Prostate gland (tissue), 2 donors: ENCODE measurements at regions not wholly inside any gene's neighbourhood (a gene's known extent, or its start where the extent isn't known, plus 50 kb on each side); places are given as distances from the start of the nearest gene placed in this dataset.

Source experiments
- DNase-seq: peaks from one replicate; pipeline ENCODE4 v3.0.0-alpha.2; 2019; ENCODE audit warnings: low spot score
- H3K27ac ChIP-seq, 2 donors: fragments of 200-600 bp; sonication (generic); 2 replicates each; pipeline ENCODE4 v1.5.1; 2017 to 2019
- H3K27me3 ChIP-seq: fragments of 200-600 bp; sonication (generic); replicated peaks from 2 replicates; pipeline ENCODE4 v1.5.1; 2019; ENCODE audit not compliant: insufficient read depth
- H3K36me3 ChIP-seq, 2 donors: fragments of 200-600 bp; sonication (generic); 1 replicate in 1 of 2; 2 replicates in 1 of 2; pipeline versions ENCODE4 v1.5.1 to v1.8.1; 2017 to 2019
- H3K4me1 ChIP-seq: fragments of 200-600 bp; sonication (generic); replicated peaks from 2 replicates; pipeline ENCODE4 v1.5.1; 2019
- H3K4me3 ChIP-seq, 2 donors: fragments of 200-600 bp; sonication (generic); 2 replicates each; pipeline ENCODE4 v1.5.1; 2017 to 2019
- H3K9me3 ChIP-seq: fragments of 200-600 bp; sonication (generic); 2 replicates; pipeline ENCODE4 v1.5.1; 2017
- CTCF ChIP-seq, 4 experiments: fragments of 200-600 bp in 2 of 4; fragments of 450-650 bp in 2 of 4; sonication (generic) in 2 of 4; IDR thresholded peaks; 1 replicate in 3 of 4; 2 replicates in 1 of 4; pipeline ENCODE4 v1.5.1; 2016 to 2019; ENCODE audit warnings: antibody characterized with exemption in 4 of 4, mild to moderate bottlenecking in 2 of 4, moderate library complexity in 2 of 4
- POLR2A ChIP-seq: fragments of 450-650 bp; IDR thresholded peaks from one replicate; pipeline ENCODE4 v1.6.1; 2016; ENCODE audit warnings: antibody characterized with exemption, mild to moderate bottlenecking
- POLR2AphosphoS5 ChIP-seq: sonication (generic); formaldehyde crosslinking; IDR thresholded peaks from one replicate; pipeline ENCODE4 v1.6.1; 2017; ENCODE audit warnings: antibody characterized with exemption
- WGBS: methylation state at CpG from one replicate; pipeline ENCODE4 v1.1.5; 2018; 5-methylcytosine and 5-hydroxymethylcytosine counted together
- intact Hi-C: fragments of 100-400 bp; cut with DNase I; formaldehyde crosslinking; loops from one replicate; pipeline ENCODE4 v1.14.2; 2022

- TF ChIP-seq POLR2A = no peak
- TF ChIP-seq CTCF (IDR thresholded peaks at IDR 0.05) = no peak
- no peak for TF ChIP-seq POLR2AphosphoS5
- Histone ChIP-seq H3K4me3 (no peak overlapping the region), H3K27me3 (no peaks in the 10 kb centered on the region), H3K27ac (no peak overlapping the region), H3K4me1 (no peaks in the 10 kb centered on the region), H3K36me3 (no peaks in the 10 kb centered on the region), H3K9me3 (no peaks in the 10 kb centered on the region)
- no peak for DNase-seq
- intact Hi-C loops = no loop called here
- WGBS = 81% methylated on average over 24 of the region's 24 CpGs
Observed at GRCh38 chr18:78901923-78902794, 77.5 kb upstream of the SALL3 start.

- no peaks in the 10 kb centered on the region for H3K27me3 ChIP-seq
- 71% methylated on average over 11 of the region's 11 CpGs for WGBS
- H3K36me3 ChIP-seq = no peaks in the 10 kb centered on the region
- no peaks in the 10 kb centered on the region for H3K4me1 ChIP-seq
- H3K4me3 ChIP-seq = no peak overlapping the region
- H3K9me3 ChIP-seq = no peaks in the 10 kb centered on the region
- H3K27ac ChIP-seq = no peak overlapping the region
- no peak for DNase-seq
- intact Hi-C loops = no loop called here
- no peak for TF ChIP-seq POLR2AphosphoS5
- no peak for TF ChIP-seq CTCF (IDR thresholded peaks at IDR 0.05)
- TF ChIP-seq POLR2A = no peak
Observed at GRCh38 chr18:78902795-78903435, 76.7 kb upstream of the SALL3 start.

GRCh38 chr18:78903436-78904178 is 76.0 kb upstream of the SALL3 start:
- no peak overlapping the region for H3K4me3 ChIP-seq
- TF ChIP-seq CTCF (IDR thresholded peaks at IDR 0.05) (no peak), POLR2A (no peak), POLR2AphosphoS5 (no peak)
- H3K9me3 ChIP-seq = no peaks in the 10 kb centered on the region
- no peaks in the 10 kb centered on the region for H3K4me1 ChIP-seq
- intact Hi-C loops = no loop called here
- H3K36me3 ChIP-seq = no peaks in the 10 kb centered on the region
- 80% methylated on average over 22 of the region's 22 CpGs for WGBS
- no peaks in the 10 kb centered on the region for H3K27me3 ChIP-seq
- DNase-seq = no peak
- H3K27ac ChIP-seq = no peak overlapping the region

GRCh38 chr18:78904179-78904531 is 75.5 kb upstream of the SALL3 start:
- no peak overlapping the region for H3K4me3 ChIP-seq
- no peak for TF ChIP-seq POLR2AphosphoS5
- no peak for TF ChIP-seq POLR2A
- TF ChIP-seq CTCF (IDR thresholded peaks at IDR 0.05) = no peak
- intact Hi-C loops = no loop called here
- H3K36me3 ChIP-seq = no peaks in the 10 kb centered on the region
- DNase-seq = no peak
- no peaks in the 10 kb centered on the region for H3K4me1 ChIP-seq
- H3K9me3 ChIP-seq = no peaks in the 10 kb centered on the region
- H3K27me3 ChIP-seq = no peaks in the 10 kb centered on the region
- WGBS = 81% methylated on average over 11 of the region's 11 CpGs
- H3K27ac ChIP-seq = no peak overlapping the region
